RWPE2 (cell line): ENCODE measurements at regions not wholly inside any gene's neighbourhood (a gene's known extent, or its start where the extent isn't known, plus 50 kb on each side); places are given as distances from the start of the nearest gene placed in this dataset.
A peak's percentile ranks its signal among the peaks of the same experiment; 100 is the strongest.
"Not testable (repeated sequence)": the region's sequence is repeated elsewhere in the genome, so short reads cannot be mapped to it uniquely, and the experiment has no call there.

Source experiments
- ATAC-seq: fragments of 200-7000 bp; cut with Tn5 transposase; 3 replicates; pipeline ENCODE4 v1.9.1; 2021; ENCODE audit warnings: low read depth
- DNase-seq: peaks from one replicate; pipeline ENCODE4 v3.0.0-alpha.2; 2020; ENCODE audit warnings: low spot score
- H3K27ac ChIP-seq: fragments of 450-650 bp; 2 replicates; pipeline ENCODE4 v1.5.1; 2017; ENCODE audit warnings: mild to moderate bottlenecking; ENCODE audit not compliant: poor library complexity, severe bottlenecking
- H3K27me3 ChIP-seq: fragments of 250-450 bp; sonication (Bioruptor Pico); 2 replicates; pipeline ENCODE4 v1.5.1; 2021; ENCODE audit warnings: mild to moderate bottlenecking, moderate library complexity; ENCODE audit not compliant: insufficient read depth, poor library complexity, severe bottlenecking
- H3K36me3 ChIP-seq: fragments of 250-450 bp; sonication (Bioruptor Pico); 2 replicates; pipeline ENCODE4 v1.5.1; 2020; ENCODE audit warnings: low read depth, mild to moderate bottlenecking, moderate library complexity
- H3K4me1 ChIP-seq: fragments of 250-450 bp; sonication (Bioruptor Pico); 2 replicates; pipeline ENCODE4 v1.5.1; 2021; ENCODE audit warnings: mild to moderate bottlenecking, moderate library complexity; ENCODE audit not compliant: insufficient read depth, poor library complexity, severe bottlenecking
- H3K4me3 ChIP-seq: fragments of 250-450 bp; sonication (Bioruptor Pico); 2 replicates; pipeline ENCODE4 v1.5.1; 2021; ENCODE audit warnings: mild to moderate bottlenecking, moderate library complexity; ENCODE audit not compliant: severe bottlenecking
- H3K9me3 ChIP-seq: fragments of 250-450 bp; sonication (Bioruptor Pico); 2 replicates; pipeline ENCODE4 v1.5.1; 2021; ENCODE audit warnings: mild to moderate bottlenecking, moderate library complexity; ENCODE audit not compliant: severe bottlenecking
- CTCF ChIP-seq: fragments of 450-650 bp; IDR thresholded peaks from one replicate; pipeline ENCODE4 v1.5.1; 2017; ENCODE audit warnings: mild to moderate bottlenecking, moderate library complexity; ENCODE audit not compliant: poor library complexity, severe bottlenecking

DNA sequence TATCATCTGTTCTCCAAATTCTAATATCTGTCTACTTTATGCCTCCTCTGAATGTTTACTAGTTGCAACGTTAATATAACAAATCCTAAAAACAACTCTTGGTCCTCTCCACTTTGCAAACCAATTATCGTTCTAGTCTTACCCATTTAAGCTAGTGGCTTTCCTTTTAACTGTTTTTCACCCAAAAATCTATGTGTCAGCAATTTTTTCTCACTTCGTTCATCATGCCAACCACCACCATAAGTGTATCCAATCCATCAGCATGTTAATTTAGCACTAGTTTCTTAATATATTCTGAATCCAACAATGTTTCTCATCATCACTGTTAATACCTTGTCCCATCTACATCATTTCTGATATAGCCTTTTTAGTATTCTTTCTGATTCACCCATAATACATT lies 90.0 kb upstream of the RORB start:
- H3K9me3 ChIP-seq, result peaks cover 2% of the 10 kb centered on the region
- ATAC-seq (no peak), DNase-seq (no peak)
- no peak overlapping the region for H3K4me3 ChIP-seq
- no peak overlapping the region for H3K27ac ChIP-seq
- H3K27me3 ChIP-seq, result no peaks in the 10 kb centered on the region
- H3K4me1 ChIP-seq, result no peaks in the 10 kb centered on the region
- H3K36me3 ChIP-seq, result no peaks in the 10 kb centered on the region
- TF ChIP-seq CTCF, result no peak

GRCh38 chr9:74412236-74412979 lies 84.7 kb upstream of the RORB start:
- peak; percentile 50; the same call in 1 of the 3 replicates for ATAC-seq
- H3K9me3 ChIP-seq, result no peaks in the 10 kb centered on the region
- H3K27me3 ChIP-seq, result no peaks in the 10 kb centered on the region
- H3K27ac ChIP-seq, result no peak overlapping the region
- no peak for DNase-seq
- H3K4me1 ChIP-seq, result no peaks in the 10 kb centered on the region
- TF ChIP-seq CTCF, result no peak
- H3K4me3 ChIP-seq, result no peak overlapping the region
- H3K36me3 ChIP-seq, result no peaks in the 10 kb centered on the region

DNA sequence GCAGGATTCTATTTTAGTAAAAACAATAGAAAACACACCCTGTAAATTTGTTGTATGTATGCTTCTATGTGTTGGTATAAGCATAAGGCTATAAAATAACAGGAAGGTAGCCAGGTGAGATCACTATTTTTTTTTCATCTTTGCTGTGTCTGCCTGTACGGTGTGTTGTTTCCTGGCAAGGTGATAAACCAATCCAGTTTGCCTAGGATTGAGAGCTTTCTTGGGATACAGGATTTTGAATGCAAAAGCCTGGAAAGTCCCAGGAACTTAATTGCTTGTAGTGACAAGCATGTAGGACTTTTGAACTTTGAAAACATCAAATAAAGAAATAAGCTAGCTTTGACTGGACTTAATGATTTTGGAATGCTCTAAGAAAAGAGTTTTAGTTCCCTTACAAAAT lies 83.3 kb upstream of the RORB start:
- no peaks in the 10 kb centered on the region for H3K36me3 ChIP-seq
- H3K4me1 ChIP-seq, result no peaks in the 10 kb centered on the region
- ATAC-seq (no peak), DNase-seq (no peak)
- no peak overlapping the region for H3K27ac ChIP-seq
- H3K27me3 ChIP-seq, result no peaks in the 10 kb centered on the region
- no peaks in the 10 kb centered on the region for H3K9me3 ChIP-seq
- TF ChIP-seq CTCF, result no peak
- no peak overlapping the region for H3K4me3 ChIP-seq

DNA sequence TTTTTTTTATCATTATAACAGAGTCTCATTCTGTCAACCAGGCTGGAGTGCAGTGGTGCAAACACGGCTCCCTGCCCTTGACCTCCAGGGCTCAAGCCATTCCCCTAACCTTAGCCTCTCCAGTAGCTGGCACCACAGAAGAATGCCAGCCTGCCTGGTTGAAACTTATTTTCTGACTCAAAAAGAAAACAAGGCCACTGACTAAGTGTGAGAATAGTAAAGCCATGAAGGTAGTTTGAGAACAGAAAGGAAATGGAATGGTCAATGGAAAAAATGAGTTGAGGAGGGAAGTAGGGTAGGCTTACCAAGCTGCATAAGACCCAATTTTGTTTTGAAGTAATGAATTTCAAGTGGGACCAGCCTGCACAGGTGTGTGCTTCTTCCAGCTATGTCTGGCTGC lies 82.8 kb upstream of the RORB start:
- Histone ChIP-seq H3K27me3 (no peaks in the 10 kb centered on the region), H3K9me3 (no peaks in the 10 kb centered on the region), H3K36me3 (no peaks in the 10 kb centered on the region), H3K4me3 (no peak overlapping the region), H3K4me1 (no peaks in the 10 kb centered on the region), H3K27ac (no peak overlapping the region)
- DNase-seq, result no peak
- ATAC-seq, result no peak
- no peak for TF ChIP-seq CTCF

GRCh38 chr9:74415995-74416394 lies 81.1 kb upstream of the RORB start:
- no peak for TF ChIP-seq CTCF
- H3K27me3 ChIP-seq, result no peaks in the 10 kb centered on the region
- no peak overlapping the region for H3K4me3 ChIP-seq
- H3K9me3 ChIP-seq, result no peaks in the 10 kb centered on the region
- ATAC-seq (no peak), DNase-seq (no peak)
- no peaks in the 10 kb centered on the region for H3K4me1 ChIP-seq
- no peaks in the 10 kb centered on the region for H3K36me3 ChIP-seq
- no peak overlapping the region for H3K27ac ChIP-seq

GRCh38 chr9:74424488-74424887 lies 72.6 kb upstream of the RORB start:
- H3K36me3 ChIP-seq, H3K27me3 ChIP-seq, H3K4me3 ChIP-seq, DNase-seq, H3K9me3 ChIP-seq, ATAC-seq, H3K27ac ChIP-seq, H3K4me1 ChIP-seq: not testable (repeated sequence)
